LoVo (cell line): ENCODE measurements at regions not wholly inside any gene's neighbourhood (a gene's known extent, or its start where the extent isn't known, plus 50 kb on each side); places are given as distances from the start of the nearest gene placed in this dataset.
"Not testable (repeated sequence)": the region's sequence is repeated elsewhere in the genome, so short reads cannot be mapped to it uniquely, and the experiment has no call there.

ENCODE experiments used
- DNase-seq: peaks from one replicate; pipeline ENCODE4 v3.0.0-alpha.2; 2016; ENCODE audit warnings: low spot score

DNA sequence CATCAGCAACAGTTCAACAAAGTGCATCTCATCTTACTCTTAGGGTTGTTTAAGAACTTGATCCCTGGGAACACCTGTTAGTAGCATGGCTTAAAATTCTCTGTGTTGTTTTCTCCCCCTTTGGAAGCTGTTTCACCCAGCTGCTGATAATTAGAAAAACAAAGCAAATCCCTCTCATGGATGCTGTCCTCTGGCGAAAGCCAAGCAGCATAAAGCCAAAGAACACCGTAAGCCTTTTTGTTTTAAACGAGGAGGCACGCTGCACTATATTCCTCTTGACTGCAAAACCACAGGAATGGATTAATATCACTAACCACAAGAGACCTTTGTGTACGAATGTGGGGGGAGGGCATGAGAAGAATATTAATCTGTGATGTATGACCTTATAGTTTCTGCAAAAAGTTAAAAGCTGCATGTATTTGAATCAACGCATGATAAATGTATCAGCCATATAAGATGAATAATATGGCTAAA is 923.2 kb downstream of the LTN1 start:
- DNase-seq: no peak

DNA sequence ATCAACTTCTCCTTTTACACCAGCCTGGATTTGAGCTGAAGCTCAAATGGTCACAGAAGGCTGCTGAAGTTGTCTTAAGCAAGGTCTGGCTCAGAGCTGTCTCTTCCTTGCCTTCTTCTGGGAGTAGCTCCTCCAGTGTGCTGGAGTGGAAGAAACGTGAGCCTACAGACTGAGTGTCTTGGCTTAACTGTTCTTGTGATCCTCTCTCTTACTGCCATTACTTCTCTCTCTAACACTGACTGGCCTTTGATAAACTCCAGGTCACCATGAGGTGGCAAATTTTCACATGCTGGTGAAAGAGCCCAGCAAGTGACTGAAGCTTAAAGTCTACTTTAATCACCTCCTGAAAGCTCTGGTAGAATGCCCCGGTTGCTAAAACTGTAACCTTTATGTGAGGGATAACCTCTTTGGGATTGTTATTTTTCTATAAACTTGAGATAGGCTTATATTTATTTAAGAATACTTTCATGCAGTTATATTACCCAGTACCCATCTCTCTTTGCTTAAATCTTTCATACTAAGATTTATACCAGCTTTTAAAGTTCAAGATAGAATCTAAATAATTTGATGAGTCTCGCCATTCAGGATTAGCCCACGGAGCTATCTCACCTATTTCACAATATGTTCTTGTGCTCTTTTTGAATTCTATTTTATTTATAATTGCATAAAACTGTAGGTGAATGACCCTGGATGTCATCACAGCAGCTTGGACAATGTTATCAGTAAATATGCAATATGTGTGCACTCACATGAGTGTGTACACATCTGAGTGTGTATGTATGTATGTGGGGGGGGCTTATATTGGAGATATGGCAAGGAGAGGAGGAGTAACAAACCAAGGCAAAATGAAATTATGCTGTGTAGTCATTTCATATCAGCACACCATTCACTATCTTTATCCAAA is 924.0 kb downstream of the LTN1 start:
- no peak for DNase-seq

DNA sequence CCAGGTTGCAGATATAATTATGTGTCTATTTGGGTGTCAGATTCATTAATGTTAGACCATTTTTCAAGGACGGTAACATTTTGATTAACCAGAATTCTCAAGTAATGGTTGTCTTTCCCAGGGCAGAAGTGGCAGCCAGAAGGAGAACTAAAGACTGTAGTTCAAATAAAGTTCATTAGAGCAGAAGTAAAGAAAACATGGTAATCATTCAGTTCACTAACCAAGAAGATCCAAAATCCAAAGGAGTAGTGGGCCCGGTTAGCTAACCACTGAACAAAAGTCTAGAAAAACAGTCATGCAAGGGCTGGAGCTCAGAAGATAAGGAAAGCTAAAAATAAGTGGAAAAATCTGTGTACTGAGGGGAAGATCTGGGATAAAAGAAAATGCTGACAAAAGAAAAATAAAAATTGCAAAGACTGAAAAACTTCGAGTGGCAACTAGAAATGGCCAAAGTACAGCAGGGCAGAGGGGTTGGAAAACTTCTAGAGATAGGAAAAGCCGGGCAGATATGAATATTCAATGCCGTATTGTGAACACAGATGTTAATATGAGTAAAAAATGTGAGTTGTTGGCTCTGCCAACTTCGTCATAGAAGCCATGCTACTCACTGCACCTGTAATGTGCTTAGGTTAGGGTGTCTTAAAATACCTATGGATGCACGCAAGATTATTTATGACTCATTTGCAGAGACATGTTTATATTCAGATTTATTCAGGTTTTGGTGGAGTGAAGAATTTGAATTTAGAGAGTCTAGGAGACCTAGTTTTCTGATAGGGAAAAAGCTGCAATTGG is 925.9 kb downstream of the LTN1 start:
- DNase-seq: no peak

DNA sequence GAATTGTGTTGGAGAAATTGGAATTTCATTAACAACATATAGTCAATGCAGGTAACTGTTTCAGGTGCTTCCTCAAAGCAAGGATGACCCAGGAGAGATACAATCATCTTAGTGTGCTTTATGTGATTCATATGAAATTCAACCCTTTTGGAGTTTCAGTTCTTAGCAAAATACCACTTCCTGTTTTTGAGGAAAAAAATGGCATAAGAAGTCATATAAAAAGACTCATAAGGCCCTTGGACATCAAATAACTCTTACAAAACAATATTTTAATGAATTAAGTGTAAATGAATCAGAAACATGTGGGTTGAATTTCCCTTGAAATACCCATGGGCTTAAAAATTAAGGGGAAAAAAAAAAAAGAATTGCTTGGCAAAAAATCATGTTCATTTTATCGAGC is 926.6 kb downstream of the LTN1 start:
- no peak for DNase-seq

DNA sequence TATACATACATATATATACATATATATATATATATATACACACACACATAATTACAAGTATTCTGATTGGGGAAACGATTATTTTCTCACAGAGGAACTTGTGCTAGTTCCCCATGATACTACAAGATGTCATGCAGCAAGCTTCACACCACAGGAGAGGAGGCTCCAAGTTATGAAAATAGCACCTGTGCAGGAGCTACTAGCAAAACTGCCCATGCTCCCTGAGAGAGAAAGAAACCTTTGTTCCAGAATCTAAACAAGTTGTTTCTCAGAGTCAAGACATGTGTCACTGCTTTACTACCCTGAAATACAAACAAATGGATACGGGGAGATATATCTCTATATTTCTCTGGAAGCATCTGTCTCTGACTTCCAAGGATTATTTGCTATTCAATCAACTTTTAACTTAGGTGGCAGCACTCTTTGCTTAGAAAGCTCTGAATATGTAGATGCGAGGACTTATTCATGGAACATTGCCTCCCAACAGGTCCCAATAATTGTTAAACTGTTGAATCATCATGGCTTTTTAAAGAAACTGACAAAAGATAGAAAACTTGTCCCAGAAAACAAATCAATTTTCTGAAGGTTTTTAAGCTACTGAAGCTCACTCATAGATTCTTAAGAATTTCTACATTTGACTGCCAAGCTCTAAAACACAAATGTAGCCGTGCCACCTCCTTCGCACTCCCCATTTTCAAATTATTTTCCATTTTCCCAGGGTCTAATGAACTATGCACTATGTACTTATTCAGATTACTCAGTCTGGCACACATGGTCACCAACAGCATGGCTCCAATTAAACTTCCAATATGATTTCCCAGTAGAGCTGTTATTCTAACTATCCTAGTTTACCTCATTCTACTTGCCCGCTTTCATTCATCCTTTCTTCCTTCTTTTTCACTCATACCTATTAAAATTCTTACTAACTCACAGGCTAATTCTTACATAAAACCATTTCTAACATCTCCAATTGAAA is 929.1 kb downstream of the LTN1 start:
- DNase-seq: no peak

DNA sequence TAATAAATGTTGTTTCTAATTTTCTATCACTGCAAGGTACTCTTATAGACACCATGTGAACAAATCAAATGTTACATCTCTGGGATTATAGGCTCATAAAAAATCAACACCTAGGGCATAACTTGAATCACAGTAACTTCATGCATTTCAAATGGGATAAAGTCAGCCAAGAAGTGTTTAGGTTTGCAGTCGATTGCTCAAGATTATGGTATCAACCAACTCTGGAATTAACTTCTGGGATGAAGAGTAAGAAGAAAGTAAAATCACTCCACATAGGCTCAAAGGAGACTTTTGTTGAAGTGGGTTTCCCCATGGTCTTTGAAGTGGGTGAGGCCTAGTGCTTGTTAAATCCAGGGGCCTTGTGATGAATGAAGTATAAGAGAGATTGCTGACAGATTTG is 939.7 kb downstream of the LTN1 start:
- not testable (repeated sequence) for DNase-seq

DNA sequence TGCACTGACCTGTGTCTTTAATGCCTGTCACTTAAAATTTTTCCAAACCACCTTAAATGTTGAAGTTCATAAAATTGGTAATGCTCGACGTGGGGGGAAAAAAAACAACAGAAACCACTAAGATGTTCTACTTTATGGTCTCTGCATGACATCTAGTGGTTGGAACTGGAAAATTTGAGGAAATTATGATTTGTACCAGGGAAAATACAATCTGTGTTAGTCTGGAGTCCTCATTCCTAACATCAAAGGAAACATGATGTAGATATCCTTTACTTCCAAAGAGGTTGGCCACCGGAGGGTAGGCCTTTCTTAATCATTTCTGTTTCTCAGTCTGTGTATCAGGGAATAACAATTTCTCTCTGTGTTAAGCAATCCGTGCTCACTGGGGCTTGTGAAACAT is 941.0 kb downstream of the LTN1 start:
- DNase-seq: not testable (repeated sequence)

DNA sequence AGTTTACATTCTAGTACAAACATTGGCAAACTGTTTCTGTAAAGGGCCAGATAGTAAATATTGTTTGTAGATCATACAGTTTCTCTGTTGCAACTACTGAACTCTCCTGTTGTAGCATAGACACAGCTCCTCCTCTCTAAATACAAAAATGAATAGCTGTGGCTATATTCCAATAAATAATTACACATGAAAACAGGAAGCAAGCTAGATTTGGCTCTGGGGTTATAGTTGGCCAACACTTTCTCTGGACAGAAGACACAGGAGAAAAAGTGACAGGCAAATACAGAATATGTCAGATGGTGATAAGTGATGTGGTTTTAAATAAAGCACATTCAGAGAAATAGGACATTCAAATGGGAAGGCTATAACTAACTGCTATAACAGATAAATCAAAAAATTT is 957.0 kb downstream of the LTN1 start:
- not testable (repeated sequence) for DNase-seq

DNA sequence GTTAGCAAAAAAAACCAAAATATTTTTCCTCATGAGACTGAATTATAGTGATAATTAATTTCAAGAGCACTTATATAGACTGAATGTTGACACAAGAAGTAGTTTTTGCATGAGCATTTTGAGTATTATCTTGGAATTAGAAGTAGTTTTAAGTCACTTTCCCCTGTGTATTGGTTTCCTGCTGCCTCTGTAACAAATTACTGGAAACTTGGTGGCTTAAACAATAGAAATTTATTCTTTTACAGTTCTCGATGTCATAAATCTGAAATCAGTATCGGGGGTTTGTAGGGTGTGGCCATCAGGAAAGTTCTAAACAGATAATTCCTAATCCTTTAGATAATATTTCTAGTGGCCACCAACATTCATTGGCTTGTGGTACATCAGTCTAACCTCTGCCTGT is 957.8 kb downstream of the LTN1 start:
- not testable (repeated sequence) for DNase-seq

DNA sequence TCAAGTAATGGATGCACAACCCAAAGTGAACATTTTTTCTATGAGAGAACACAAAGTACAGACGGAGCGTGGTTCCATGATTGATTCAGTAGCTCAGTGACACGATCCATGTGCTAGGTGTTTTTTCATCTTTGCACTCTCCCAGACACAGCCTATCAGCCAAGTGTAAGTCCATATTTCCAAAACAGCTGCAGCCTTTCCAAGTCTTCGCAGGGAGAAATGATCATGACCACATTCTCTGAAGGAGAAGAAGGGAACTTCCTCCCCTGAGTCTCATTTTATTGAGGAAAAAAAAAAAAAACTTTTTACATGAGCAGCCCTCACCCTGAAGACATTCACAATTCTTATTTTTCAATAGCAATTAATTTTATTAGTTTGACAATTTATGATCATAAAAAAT is 958.3 kb downstream of the LTN1 start:
- not testable (repeated sequence) for DNase-seq

DNA sequence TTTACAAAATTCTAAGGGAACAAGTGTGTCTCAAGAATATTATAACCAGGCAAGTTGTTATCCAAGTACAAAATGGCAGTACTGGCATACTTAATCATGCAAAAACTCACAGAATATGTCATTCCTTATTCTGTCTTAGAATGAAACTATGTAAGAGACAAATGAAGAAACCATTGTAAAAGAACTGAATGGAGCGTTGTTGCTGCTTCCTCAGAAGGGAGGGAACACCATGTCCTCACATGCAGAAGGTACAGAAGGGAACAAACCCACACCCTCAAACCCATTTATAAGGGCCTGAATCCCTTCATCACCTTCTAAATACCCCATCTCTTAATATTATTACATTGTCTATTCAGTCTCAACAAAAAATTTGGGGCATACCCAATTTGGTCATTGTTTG is 960.0 kb downstream of the LTN1 start:
- not testable (repeated sequence) for DNase-seq

DNA sequence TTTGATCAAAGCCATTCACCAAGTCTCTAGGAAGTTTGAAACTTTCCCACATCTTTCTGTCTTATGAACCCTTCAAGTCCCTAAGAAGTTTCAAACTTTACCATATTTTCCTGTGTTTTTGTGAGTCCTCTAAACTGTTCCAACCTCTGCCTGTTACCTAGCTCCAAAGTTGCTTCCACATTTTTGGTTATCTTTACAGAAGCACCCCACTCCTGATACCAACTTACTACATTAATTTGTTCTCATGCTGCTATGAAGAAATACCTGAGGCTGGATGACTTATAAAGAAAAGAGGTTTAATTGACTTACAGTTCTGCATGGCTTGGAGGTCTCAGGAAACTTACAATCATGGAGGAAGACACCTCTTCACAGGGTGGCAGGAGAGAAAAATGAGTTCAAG is 961.6 kb downstream of the LTN1 start:
- not testable (repeated sequence) for DNase-seq

DNA sequence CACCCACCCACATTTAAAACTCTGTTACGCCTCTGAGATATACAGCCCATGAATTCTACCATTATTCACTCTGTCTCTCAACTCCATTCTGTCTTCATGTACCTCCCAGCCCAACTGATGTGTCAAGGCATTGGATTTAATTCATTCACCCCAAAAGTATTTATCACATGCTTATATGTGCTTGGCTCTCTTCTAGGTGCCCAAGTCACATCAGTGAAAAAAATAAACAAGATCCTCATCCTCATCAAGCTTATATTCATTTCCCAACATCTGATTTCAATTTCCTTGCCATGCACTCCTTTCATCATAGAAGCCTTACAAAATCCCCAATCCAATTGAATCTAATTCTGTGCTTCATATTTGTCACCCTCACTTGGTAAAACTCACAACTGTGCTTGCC is 967.6 kb downstream of the LTN1 start:
- DNase-seq: no peak

DNA sequence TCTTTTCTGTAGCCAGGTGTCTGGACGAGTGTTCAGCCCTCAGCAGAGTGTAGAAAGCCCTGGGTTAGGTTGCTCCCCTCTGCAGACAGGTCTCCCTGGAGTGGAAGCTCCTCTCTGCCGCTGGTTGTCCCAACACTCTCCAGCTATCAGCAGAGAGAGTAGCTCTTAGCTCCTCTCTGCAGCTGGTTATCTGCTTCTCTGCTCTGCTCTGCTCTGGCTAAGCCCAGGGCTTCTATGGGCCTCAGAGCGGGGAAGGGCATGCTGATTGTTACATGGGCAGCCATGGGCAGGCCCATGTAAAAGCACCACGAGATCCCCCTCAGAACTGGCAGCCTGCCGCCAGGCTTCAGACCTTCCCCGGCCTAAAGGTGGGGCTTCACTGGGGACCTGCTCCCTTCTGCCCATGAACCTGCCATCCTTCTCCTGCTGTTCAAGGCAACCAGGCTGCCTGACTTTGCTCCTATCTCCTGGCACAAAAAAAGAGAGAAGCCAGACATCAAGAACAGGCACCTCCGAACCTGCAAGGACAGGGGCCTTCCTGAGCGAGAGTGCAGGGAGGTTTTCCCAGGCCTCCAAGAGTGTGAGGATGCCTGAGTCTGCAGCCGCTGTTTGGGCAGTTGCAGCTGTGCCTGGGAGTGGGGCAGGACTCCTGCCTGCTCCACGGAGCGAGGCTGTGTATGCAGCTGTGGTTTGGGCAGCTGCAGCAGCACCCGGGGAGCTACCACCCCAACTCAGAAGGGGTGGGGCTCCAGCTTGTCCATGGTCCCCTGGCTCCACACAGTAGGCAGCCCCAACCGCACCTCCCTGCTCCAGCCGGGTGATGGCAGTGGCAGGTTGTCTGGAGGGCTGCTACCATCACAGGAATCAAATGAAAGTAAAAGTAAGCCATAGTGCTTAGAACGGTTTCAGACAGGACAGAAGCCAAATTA is 973.7 kb downstream of the LTN1 start:
- no peak for DNase-seq

DNA sequence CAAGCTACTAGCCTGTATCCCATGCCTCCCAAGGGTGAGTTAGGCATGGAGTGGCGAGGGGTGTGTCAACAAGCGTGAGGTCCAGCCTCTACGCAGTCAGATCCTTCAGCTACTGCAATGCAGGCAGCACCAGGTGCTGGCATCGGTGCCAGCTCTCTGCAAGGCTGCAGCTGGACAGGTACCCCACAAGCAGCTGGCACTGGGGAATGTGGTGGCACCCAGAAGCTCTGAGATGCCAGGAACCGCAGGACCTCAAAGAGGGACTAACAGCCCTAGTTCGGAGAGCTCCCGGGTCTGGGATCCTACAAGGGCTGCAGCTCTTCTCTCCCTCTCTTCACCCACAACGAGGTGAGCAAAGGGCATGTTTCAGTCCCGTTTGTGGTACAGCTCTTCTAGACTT is 974.5 kb downstream of the LTN1 start:
- DNase-seq: no peak

DNA sequence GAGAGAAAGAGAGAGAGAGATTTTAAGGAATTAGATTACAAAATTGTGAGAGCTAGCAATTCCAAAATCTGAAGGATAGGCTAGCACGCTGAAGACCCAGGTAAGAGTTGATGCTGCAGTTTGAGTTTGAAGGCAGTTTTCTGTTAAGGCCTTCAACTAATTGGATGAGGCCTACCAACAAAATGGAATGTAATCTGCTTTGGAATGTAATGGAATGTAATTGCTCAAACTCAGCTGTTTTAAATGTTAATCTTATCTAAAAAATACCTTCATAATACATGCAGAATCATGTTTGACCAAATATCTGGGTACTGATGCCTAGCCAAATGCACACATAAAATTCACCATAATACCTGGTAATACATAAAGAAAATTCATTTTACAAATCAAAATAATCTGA is 976.1 kb downstream of the LTN1 start:
- DNase-seq: no peak

DNA sequence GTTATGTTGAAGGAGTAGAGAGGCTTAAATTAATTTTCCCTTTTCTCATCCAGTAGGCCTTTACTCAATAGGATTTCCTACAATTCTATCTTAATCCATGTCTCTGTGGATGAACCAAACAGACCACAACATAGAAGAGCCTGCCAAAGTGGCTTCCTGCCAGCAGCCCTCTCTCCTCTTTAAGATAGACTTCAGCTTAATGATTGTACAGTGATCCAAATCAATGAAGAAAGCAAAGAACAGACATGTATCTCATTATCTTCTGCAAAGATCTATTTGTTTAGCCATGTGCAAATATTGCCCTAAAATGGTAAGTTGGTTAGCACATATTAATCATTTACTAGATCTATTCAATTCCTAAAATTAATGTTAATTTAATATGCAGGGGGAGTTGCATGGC is 979.6 kb downstream of the LTN1 start:
- not testable (repeated sequence) for DNase-seq

DNA sequence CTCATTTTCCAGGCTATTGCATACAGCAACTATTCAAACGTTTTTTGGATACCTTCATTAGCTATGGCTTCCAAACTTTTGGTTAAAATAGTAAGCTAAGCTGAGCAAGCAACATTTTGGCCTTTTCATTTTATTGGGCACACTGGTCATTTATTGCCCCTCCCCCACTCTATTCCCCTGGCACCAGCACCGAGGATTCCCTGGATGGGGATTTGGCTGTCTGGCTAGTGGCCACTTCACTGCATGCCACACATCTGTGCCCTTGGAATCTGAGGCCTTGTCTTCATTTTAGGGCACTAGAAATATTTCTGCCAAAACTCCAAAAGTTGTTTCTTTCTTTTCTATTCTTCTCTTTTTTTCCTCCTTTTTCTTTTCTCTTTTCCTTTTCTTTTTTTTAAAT is 980.7 kb downstream of the LTN1 start:
- not testable (repeated sequence) for DNase-seq

DNA sequence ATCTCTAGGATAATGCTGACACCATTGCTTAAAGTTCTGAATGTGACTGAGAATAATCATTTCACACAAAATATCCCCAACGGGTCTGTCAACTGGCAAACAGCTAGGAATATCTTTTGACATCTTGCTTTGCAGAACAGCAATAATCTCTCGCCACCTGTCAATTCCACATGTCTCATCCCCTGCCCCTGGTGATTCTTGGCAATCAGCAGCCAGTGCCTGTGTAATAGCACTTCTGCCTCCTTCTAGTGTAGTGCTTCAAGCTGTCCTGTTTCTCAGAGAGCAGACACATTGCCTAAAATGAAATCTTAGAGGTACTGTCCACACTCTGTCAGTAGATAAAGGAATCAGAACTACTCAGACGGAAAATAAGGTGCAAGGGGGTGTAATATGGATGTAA is 984.4 kb downstream of the LTN1 start:
- DNase-seq: not testable (repeated sequence)

DNA sequence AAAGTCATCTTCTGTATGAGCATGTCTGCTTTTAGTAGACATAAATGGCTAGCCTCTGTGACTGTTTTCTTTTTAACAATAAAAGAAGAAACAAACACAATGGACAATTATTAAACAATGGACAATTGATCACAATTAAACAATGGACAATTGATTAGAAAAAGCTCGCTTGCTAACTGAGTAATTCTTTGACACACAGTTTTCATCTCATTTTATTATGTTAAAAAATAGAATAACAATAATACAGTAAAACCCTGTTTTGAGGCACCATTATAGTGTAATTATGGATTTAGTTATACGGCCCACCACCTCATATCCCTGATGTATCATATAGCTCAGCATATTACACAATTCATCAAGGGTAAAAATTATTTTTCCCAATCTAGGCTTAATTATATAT is 989.0 kb downstream of the LTN1 start:
- DNase-seq: not testable (repeated sequence)

DNA sequence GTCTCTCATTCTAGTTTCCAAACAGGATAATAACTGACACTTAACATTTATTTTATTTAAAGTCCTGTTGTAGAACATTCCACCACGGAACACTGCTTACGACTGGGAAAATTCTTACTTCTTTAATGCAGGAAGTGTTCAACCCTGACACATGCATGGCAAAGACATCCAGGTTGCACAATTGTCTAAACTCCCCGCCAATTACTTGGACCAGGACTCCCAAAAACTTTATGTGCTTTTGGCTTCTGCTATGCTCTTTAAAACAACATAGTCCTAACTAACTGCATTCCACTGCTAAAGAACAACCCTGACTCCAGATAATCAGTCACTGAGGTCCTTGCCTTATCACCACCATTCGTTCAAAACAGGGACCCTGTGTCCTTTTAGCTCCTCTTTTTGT is 995.8 kb downstream of the LTN1 start:
- not testable (repeated sequence) for DNase-seq
